Erythroblast (primary cell): ENCODE measurements at regions not wholly inside any gene's neighbourhood (a gene's known extent, or its start where the extent isn't known, plus 50 kb on each side); places are given as distances from the start of the nearest gene placed in this dataset.

ENCODE experiments used
- GATA1 ChIP-seq: IDR thresholded peaks from 2 replicates; pipeline ENCODE4 v1.6.1; 2011; ENCODE audit warnings: low read depth, mild to moderate bottlenecking, control low read depth, low read length, moderate library complexity
- POLR2A ChIP-seq: IDR thresholded peaks from 2 replicates; pipeline ENCODE4 v1.6.1; 2011; ENCODE audit warnings: mild to moderate bottlenecking, low read length

DNA sequence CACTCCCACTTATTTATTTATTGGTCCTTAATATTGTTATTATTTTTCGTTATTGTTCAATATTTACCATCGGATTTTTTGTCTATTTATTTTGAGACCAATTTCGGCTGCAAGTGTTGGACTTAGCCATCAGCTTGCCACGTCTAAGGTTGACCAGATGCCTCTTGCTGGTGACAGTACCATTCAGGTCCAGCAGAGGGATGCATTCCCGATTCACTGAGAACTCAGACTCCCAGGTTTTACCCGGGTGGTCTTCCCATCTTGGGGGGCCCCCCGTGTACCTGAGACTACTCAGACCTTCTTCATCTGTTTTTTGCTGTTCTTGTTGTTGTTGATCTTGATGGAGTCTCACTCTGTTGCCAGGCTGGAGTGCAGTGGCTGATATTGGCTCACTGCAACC, 1435.2 kb downstream of the UQCRFS1 start:
- TF ChIP-seq POLR2A, result no peak
- TF ChIP-seq GATA1, result no peak
